ENCODE measurements at regions not wholly inside any gene's neighbourhood (a gene's known extent, or its start where the extent isn't known, plus 50 kb on each side); places are given as distances from the start of the nearest gene placed in this dataset.

GRCh38 chr2:7792031-7792651, 874.9 kb downstream of the RNF144A start:
- intact Hi-C loops (cut with DNase I): no loop called here
- no peak for DNase-seq (ENCODE audit: low spot score)

- no peak for DNase-seq (ENCODE audit: low spot score)
- intact Hi-C loops (cut with DNase I): no loop called here
These were observed 878.8 kb downstream of the RNF144A start for GRCh38 chr2:7795778-7796563.

GRCh38 chr2:7800031-7800430, 881.8 kb upstream of the ID2 start:
- DNase-seq (ENCODE audit: low spot score): no peak
- intact Hi-C loops (cut with DNase I): no loop called here

- DNase-seq (ENCODE audit: low spot score): no peak
- intact Hi-C loops (cut with DNase I): no loop called here
These were observed 880.6 kb upstream of the ID2 start for GRCh38 chr2:7801212-7801611.

GRCh38 chr2:7803515-7803914, 878.3 kb upstream of the ID2 start:
- intact Hi-C loops (cut with DNase I): no loop called here
- DNase-seq (ENCODE audit: low spot score): no peak

- no peak for DNase-seq (ENCODE audit: low spot score)
- intact Hi-C loops (cut with DNase I): no loop called here
These were observed 872.2 kb upstream of the ID2 start for GRCh38 chr2:7809640-7810039.

GRCh38 chr2:7811073-7811472, 870.8 kb upstream of the ID2 start:
- intact Hi-C loops (cut with DNase I): no loop called here
- no peak for DNase-seq (ENCODE audit: low spot score)

- intact Hi-C loops (cut with DNase I): no loop called here
These were observed 869.4 kb upstream of the ID2 start for GRCh38 chr2:7812231-7812995.

GRCh38 chr2:7813541-7814292, 868.1 kb upstream of the ID2 start:
- intact Hi-C loops (cut with DNase I): no loop called here
- DNase-seq (ENCODE audit: low spot score): no peak

More at GRCh38 chr2:7812231-7812995, 869.4 kb upstream of the ID2 start:
- DNase-seq (ENCODE audit: low spot score): no peak

- intact Hi-C loops (cut with DNase I): no loop called here
- DNase-seq (ENCODE audit: low spot score): no peak
These were observed 866.1 kb upstream of the ID2 start for GRCh38 chr2:7815726-7816125.

- intact Hi-C loops (cut with DNase I): no loop called here
- DNase-seq (ENCODE audit: low spot score): no peak
These were observed 865.6 kb upstream of the ID2 start for GRCh38 chr2:7816233-7816632.

GRCh38 chr2:7816944-7817343, 864.9 kb upstream of the ID2 start:
- intact Hi-C loops (cut with DNase I): no loop called here
- DNase-seq (ENCODE audit: low spot score): no peak

- intact Hi-C loops (cut with DNase I): no loop called here
- no peak for DNase-seq (ENCODE audit: low spot score)
These were observed 862.5 kb upstream of the ID2 start for GRCh38 chr2:7819316-7819715.

GRCh38 chr2:7819850-7820249, 862.0 kb upstream of the ID2 start:
- intact Hi-C loops (cut with DNase I): no loop called here
- no peak for DNase-seq (ENCODE audit: low spot score)

GRCh38 chr2:7824211-7824610, 857.6 kb upstream of the ID2 start:
- intact Hi-C loops (cut with DNase I): no loop called here
- no peak for DNase-seq (ENCODE audit: low spot score)

- no peak for DNase-seq (ENCODE audit: low spot score)
- intact Hi-C loops (cut with DNase I): no loop called here
These were observed 856.1 kb upstream of the ID2 start for GRCh38 chr2:7825591-7826312.

GRCh38 chr2:7826656-7827055, 855.2 kb upstream of the ID2 start:
- intact Hi-C loops (cut with DNase I): no loop called here
- DNase-seq (ENCODE audit: low spot score): no peak

GRCh38 chr2:7829241-7829640, 852.6 kb upstream of the ID2 start:
- intact Hi-C loops (cut with DNase I): no loop called here
- no peak for DNase-seq (ENCODE audit: low spot score)

- DNase-seq (ENCODE audit: low spot score): no peak
- intact Hi-C loops (cut with DNase I): no loop called here
These were observed 851.2 kb upstream of the ID2 start for GRCh38 chr2:7830616-7831015.

All from cardiac septum (tissue), 1 donor.